Sigmoid colon (tissue), 6 donors: ENCODE measurements at regions not wholly inside any gene's neighbourhood (a gene's known extent, or its start where the extent isn't known, plus 50 kb on each side); places are given as distances from the start of the nearest gene placed in this dataset.
A peak's percentile ranks its signal among the peaks of the same experiment; 100 is the strongest.

Source experiments
- DNase-seq: peaks from one replicate; pipeline ENCODE4 v3.0.0-alpha.2; 2019
- H3K27ac ChIP-seq, 4 donors: fragments of 200-600 bp; sonication (generic); one replicate each; pipeline ENCODE4 v1.5.1; 2016 to 2019; ENCODE audit warnings: mild to moderate bottlenecking in 1 of 4
- H3K27me3 ChIP-seq, 3 donors: fragments of 200-600 bp; sonication (generic); one replicate each; pipeline ENCODE4 v1.5.1; 2019; ENCODE audit warnings: mild to moderate bottlenecking in 1 of 3
- H3K36me3 ChIP-seq, 4 donors: fragments of 200-600 bp; sonication (generic); one replicate each; pipeline ENCODE4 v1.5.1; 2016 to 2019
- H3K4me1 ChIP-seq, 4 donors: fragments of 200-600 bp; sonication (generic); one replicate each; pipeline ENCODE4 v1.5.1; 2017 to 2019
- H3K4me3 ChIP-seq, 4 donors: fragments of 200-600 bp; sonication (generic); one replicate each; pipeline ENCODE4 v1.5.1; 2017 to 2019; ENCODE audit warnings: mild to moderate bottlenecking in 2 of 4, moderate library complexity in 1 of 4
- H3K9me3 ChIP-seq, 4 donors: fragments of 200-600 bp in 3 of 4; sonication (generic) in 3 of 4; one replicate each; pipeline versions ENCODE4 v1.5.1 to v1.6.1; 2013 to 2019
- CTCF ChIP-seq, 4 experiments: fragments of 450-650 bp in 3 of 4; fragments of 200-600 bp in 1 of 4; IDR thresholded peaks; one replicate each; pipeline ENCODE4 v1.5.1; 2016 to 2019; ENCODE audit warnings: antibody characterized with exemption in 4 of 4, mild to moderate bottlenecking in 3 of 4, moderate library complexity in 2 of 4
- EP300 ChIP-seq, 4 donors: sonication (generic); formaldehyde crosslinking; IDR thresholded peaks; one replicate each; pipeline ENCODE4 v1.6.1; 2017; ENCODE audit warnings: antibody characterized with exemption in 4 of 4
- POLR2A ChIP-seq, 2 donors: fragments of 450-650 bp; IDR thresholded peaks; one replicate each; pipeline ENCODE4 v1.6.1; 2016; ENCODE audit warnings: antibody characterized with exemption in 2 of 2, mild to moderate bottlenecking in 2 of 2, moderate library complexity in 2 of 2
- POLR2AphosphoS5 ChIP-seq, 4 donors: sonication (generic); formaldehyde crosslinking; IDR thresholded peaks; one replicate each; pipeline ENCODE4 v1.6.1; 2017; ENCODE audit warnings: antibody characterized with exemption in 4 of 4
- WGBS, 2 donors: extraction: QIAGEN DNeasy Blood & Tissue Kit; methylation state at CpG; one replicate each; pipeline ENCODE4 v1.1.7; 2013; 5-methylcytosine and 5-hydroxymethylcytosine counted together
- intact Hi-C: fragments of 100-400 bp; cut with DNase I; formaldehyde crosslinking; loops from one replicate; pipeline ENCODE4 v1.15.1; 2023
- donor health status: healthy with polysubstance abuse.
- donor health status: healthy.

DNA sequence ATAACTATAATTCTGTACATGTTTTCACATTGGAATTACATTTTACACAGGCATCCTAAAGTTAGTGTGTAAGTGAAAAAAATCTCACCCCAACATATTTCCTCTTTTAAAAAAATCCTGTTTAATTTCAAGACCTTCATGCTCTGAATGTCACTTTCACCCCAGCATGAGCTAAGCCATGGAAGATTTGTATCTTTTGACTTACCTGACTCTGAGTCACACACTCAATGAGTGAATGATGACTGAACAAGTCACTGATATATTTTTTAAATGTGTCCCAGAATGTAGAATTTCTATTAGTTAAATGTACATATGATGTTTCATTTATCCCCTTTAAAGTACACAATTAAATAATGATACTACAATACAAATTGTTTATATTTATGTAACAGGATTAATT is 199.9 kb upstream of the RBMS3 start:
- Histone ChIP-seq H3K27me3 (no peaks in the 10 kb centered on the region), H3K9me3 (no peaks in the 10 kb centered on the region)
- TF ChIP-seq EP300 (IDR thresholded peaks at IDR 0.05) (no peak), POLR2AphosphoS5 (IDR thresholded peaks at IDR 0.05) (no peak), POLR2A (IDR thresholded peaks at IDR 0.05) (no peak), CTCF (IDR thresholded peaks at IDR 0.05) (no peak)

DNA sequence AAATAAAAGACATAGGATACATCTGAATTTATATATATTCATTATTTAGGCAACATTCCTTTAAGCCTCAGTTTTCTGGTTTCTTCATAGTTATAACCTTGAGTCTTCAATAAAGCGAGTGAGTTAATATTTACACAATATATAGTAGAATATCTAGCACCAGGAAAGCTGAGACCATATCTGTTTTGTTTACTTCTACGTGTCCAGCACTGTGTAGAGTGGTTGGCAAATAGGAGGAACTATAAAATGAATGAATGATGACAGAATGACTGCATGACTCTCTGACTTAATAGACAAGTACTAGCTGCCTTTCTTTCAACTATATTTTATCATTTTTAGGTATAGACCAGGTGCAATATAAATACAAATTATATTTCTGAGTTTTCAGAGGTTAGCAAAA is 197.8 kb upstream of the RBMS3 start:
- Histone ChIP-seq H3K4me1 (peaks cover 0 to 21% (median 11%) of the 10 kb centered on the region in 4 donors), H3K27me3 (no peaks in the 10 kb centered on the region), H3K36me3 (no peaks in the 10 kb centered on the region), H3K9me3 (no peaks in the 10 kb centered on the region), H3K27ac (peak overlapping the region in 1 of 4 donors; percentile 37), H3K4me3 (no peak overlapping the region)
- TF ChIP-seq CTCF (IDR thresholded peaks at IDR 0.05) (no peak), POLR2AphosphoS5 (IDR thresholded peaks at IDR 0.05) (no peak), POLR2A (IDR thresholded peaks at IDR 0.05) (no peak), EP300 (IDR thresholded peaks at IDR 0.05) (no peak)
- intact Hi-C loops: no loop called here
- DNase-seq: no peak
- WGBS, 2 donors: 15 to 63% methylated on average over 2 of the region's 2 CpGs

More for the DNA sequence above, 199.9 kb upstream of the RBMS3 start:
- Histone ChIP-seq H3K36me3 (no peaks in the 10 kb centered on the region), H3K27ac (no peak overlapping the region), H3K4me3 (no peak overlapping the region), H3K4me1 (peaks cover 0 to 21% (median 11%) of the 10 kb centered on the region in 4 donors)
- DNase-seq: no peak
- intact Hi-C loops: no loop called here

DNA sequence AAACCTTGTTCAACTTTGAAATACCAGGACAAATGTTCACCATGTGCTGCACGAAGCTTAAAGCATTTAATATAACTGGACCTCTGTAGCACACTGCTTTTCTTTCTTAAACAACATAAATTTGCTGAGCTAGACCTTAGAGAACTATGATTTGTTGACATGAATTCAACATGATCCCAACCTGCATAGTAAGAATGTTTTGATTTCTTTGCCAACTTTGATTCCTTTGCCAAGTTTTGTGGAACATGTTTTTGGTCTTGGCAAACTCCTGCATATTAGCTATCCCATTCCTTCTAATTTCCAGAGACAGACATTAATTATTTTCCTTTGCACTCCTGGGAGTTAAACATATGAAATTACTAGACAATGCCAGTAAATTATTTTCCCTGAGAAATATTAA is 197.2 kb upstream of the RBMS3 start:
- TF ChIP-seq POLR2A (IDR thresholded peaks at IDR 0.05) (no peak), EP300 (IDR thresholded peaks at IDR 0.05) (no peak), CTCF (IDR thresholded peaks at IDR 0.05) (no peak)
- peak overlapping the region in 1 of 4 donors; percentile 37 for H3K27ac ChIP-seq
- H3K4me3 ChIP-seq: no peak overlapping the region
- no peaks in the 10 kb centered on the region for H3K27me3 ChIP-seq
- no peaks in the 10 kb centered on the region for H3K9me3 ChIP-seq
- H3K36me3 ChIP-seq: no peaks in the 10 kb centered on the region
- H3K4me1 ChIP-seq: peaks cover 0 to 21% (median 11%) of the 10 kb centered on the region in 4 donors
- no peak for DNase-seq
- WGBS, 2 donors: 70 to 81% methylated on average over 1 of the region's 1 CpG
- intact Hi-C loops: no loop called here

- no peak for DNase-seq
- Histone ChIP-seq H3K4me1 (peaks cover 0 to 6% (median 3%) of the 10 kb centered on the region in 4 donors), H3K4me3 (no peak overlapping the region), H3K36me3 (no peaks in the 10 kb centered on the region), H3K27ac (no peak overlapping the region), H3K27me3 (no peaks in the 10 kb centered on the region), H3K9me3 (peaks cover 0 to 3% (median 0%) of the 10 kb centered on the region in 4 donors)
- intact Hi-C loops: no loop called here
- 96 to 98% methylated on average over 3 of the region's 3 CpGs for WGBS, 2 donors
- TF ChIP-seq POLR2A (IDR thresholded peaks at IDR 0.05): no peak
- TF ChIP-seq POLR2AphosphoS5 (IDR thresholded peaks at IDR 0.05): no peak
- no peak for TF ChIP-seq CTCF (IDR thresholded peaks at IDR 0.05)
- TF ChIP-seq EP300 (IDR thresholded peaks at IDR 0.05): no peak
Measured at GRCh38 chr3:29088579-29088978, 192.3 kb upstream of the RBMS3 start.

DNA sequence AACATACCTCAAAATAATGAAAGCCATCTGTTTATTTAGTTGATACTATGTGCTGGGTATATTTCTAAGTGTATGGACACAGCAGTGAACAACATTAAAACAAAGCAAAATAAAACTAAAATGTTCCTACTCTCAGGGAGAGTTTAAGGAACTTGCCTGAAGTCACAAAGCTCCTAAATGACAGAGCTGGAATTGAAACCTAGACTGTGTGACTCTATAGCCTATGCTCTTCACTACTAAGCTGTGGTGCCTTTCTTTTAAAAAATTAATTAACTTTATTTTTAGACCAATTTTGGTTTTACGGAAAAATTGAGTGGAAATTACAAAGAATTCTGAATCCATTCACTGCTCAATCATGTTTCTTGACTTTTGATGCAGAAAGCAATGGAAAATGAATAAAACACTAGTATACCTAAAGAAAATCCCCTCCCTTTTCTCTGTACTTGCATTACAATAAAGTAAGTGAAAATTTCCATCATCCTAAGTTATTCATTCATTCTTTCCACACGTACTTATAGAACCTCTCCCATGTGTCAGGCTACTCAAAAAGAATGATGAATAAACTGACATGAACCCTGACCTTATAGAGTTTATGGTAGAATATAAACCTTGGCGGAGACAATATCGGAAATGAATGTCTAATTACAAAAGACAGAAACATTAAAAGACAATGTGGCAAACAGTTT is 189.8 kb upstream of the RBMS3 start:
- Histone ChIP-seq H3K9me3 (peaks cover 0 to 3% (median 0%) of the 10 kb centered on the region in 4 donors), H3K36me3 (no peaks in the 10 kb centered on the region), H3K27me3 (no peaks in the 10 kb centered on the region), H3K4me3 (no peak overlapping the region), H3K27ac (no peak overlapping the region), H3K4me1 (no peaks in the 10 kb centered on the region)
- 50 to 83% methylated on average over 4 of the region's 4 CpGs for WGBS, 2 donors
- TF ChIP-seq CTCF (IDR thresholded peaks at IDR 0.05): no peak
- TF ChIP-seq POLR2A (IDR thresholded peaks at IDR 0.05): no peak
- TF ChIP-seq POLR2AphosphoS5 (IDR thresholded peaks at IDR 0.05): no peak
- no peak for TF ChIP-seq EP300 (IDR thresholded peaks at IDR 0.05)
- DNase-seq: no peak
- intact Hi-C loops: no loop called here
